Fibroblast of mammary gland (primary cell): ENCODE measurements at regions not wholly inside any gene's neighbourhood (a gene's known extent, or its start where the extent isn't known, plus 50 kb on each side); places are given as distances from the start of the nearest gene placed in this dataset.

Experiments
- DNase-seq: peaks from one replicate; pipeline ENCODE4 v3.0.0-alpha.2; 2010; ENCODE audit warnings: low read depth
- H3K4me3 ChIP-seq: 2 replicates; pipeline ENCODE4 v1.5.1; 2011; ENCODE audit warnings: low read depth, mild to moderate bottlenecking, low read length, moderate library complexity; ENCODE audit not compliant: control insufficient read depth
- TF ChIP-seq, protein P1 (sequence below): conservative IDR thresholded peaks from 2 replicates; pipeline ENCODE4 v1.5.1; 2011; ENCODE audit warnings: low read depth, low read length, inconsistent platforms; ENCODE audit not compliant: control insufficient read depth, insufficient read depth

GRCh38 chr12:105823810-105824209, 314.9 kb downstream of the NUAK1 start:
- no peak for DNase-seq
- TF ChIP-seq, protein P1, sequence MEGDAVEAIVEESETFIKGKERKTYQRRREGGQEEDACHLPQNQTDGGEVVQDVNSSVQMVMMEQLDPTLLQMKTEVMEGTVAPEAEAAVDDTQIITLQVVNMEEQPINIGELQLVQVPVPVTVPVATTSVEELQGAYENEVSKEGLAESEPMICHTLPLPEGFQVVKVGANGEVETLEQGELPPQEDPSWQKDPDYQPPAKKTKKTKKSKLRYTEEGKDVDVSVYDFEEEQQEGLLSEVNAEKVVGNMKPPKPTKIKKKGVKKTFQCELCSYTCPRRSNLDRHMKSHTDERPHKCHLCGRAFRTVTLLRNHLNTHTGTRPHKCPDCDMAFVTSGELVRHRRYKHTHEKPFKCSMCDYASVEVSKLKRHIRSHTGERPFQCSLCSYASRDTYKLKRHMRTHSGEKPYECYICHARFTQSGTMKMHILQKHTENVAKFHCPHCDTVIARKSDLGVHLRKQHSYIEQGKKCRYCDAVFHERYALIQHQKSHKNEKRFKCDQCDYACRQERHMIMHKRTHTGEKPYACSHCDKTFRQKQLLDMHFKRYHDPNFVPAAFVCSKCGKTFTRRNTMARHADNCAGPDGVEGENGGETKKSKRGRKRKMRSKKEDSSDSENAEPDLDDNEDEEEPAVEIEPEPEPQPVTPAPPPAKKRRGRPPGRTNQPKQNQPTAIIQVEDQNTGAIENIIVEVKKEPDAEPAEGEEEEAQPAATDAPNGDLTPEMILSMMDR: no peak
- H3K4me3 ChIP-seq: no peak overlapping the region

DNA sequence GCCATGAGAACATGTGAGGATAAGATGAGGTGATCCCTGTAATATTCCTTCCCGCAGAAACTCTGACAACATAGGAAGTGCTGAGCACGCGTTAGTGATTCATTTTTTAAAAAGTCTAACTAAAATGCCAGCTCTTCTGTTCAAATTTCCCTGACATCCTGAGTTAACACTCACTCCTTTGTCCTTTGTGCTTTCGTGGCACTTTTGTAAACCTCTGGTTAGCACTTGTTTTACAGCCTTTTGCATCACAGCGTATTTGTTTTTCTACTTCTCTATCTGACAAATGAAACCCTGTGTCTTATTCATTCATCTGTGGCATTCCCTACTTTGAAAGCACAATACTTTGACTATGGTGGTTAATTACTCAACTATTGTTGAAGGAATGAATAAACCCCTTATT, 313.6 kb downstream of the NUAK1 start:
- no peak overlapping the region for H3K4me3 ChIP-seq
- DNase-seq: no peak
- TF ChIP-seq, protein P1: no peak

GRCh38 chr12:105831372-105831771, 307.4 kb downstream of the NUAK1 start:
- no peak overlapping the region for H3K4me3 ChIP-seq
- TF ChIP-seq, protein P1: no peak
- DNase-seq: no peak

GRCh38 chr12:105832021-105832420, 306.7 kb downstream of the NUAK1 start:
- no peak for DNase-seq
- H3K4me3 ChIP-seq: no peak overlapping the region
- TF ChIP-seq, protein P1: no peak

DNA sequence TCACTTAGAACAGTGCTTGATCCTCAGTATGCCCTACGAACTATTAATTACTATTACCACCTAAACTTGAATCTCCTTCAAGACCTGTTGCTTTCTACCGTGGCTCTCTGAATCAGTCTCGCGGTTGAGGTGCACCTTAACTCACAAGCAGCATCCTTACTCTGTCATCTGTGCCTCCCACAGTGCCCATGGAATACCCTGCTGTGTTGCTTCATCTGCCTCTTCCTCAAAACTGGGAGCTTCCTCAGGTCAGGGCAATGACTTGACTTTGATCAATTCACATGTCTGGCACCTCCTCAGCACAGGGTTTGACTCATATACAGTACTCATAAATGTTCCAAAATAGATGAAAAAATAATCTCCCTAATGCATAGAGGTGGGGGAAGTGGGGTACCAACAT, 305.9 kb downstream of the NUAK1 start:
- no peak overlapping the region for H3K4me3 ChIP-seq
- no peak for DNase-seq
- TF ChIP-seq, protein P1: no peak

GRCh38 chr12:105834496-105834895, 304.3 kb downstream of the NUAK1 start:
- TF ChIP-seq, protein P1: no peak
- DNase-seq: no peak
- H3K4me3 ChIP-seq: no peak overlapping the region

DNA sequence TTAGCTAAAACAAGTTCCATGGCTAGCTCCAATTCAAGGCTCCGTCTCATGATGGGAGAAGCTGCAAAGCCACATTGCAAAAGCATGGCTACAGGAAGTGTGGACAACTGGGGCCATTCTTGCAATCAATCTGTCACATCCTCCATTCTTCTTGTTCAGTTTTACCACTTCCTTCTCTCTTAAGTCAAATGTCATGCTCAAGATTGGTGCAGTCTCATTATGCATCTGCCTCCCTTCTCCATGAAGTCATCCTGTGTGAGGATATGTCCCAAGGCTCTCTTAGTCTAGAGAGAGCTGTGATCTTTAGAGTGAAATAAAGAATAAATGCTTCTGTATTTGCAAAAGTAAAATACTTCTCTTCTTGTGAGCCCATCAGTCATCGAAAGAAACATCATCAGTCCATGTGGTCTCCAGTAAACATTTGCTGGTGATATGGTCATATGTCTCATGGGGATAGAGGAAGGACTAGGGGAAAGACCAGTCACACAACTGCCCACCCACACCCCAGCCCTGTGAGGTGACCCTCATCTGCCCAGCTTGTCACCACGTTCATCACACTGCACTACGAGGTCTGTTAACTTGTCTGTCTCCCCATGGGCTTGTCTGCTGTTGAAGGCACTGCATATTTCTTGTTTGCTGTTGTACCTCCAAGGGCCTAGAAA, 303.0 kb downstream of the NUAK1 start:
- DNase-seq: no peak
- TF ChIP-seq, protein P1: no peak

More for the DNA sequence above, 303.0 kb downstream of the NUAK1 start:
- H3K4me3 ChIP-seq: no peak overlapping the region
